Heart right ventricle (tissue), 16 donors: ENCODE measurements at regions not wholly inside any gene's neighbourhood (a gene's known extent, or its start where the extent isn't known, plus 50 kb on each side); places are given as distances from the start of the nearest gene placed in this dataset.
"Not testable (repeated sequence)": the region's sequence is repeated elsewhere in the genome, so short reads cannot be mapped to it uniquely, and the experiment has no call there.

ENCODE experiments used
- ATAC-seq, 8 donors: fragments of 200-7000 bp; cut with Tn5 transposase; one replicate each; pipeline ENCODE4 v1.9.1; 2020; ENCODE audit warnings: mild to moderate bottlenecking in 8 of 8, moderate library complexity in 8 of 8, moderate number of reproducible peaks in 1 of 8
- DNase-seq, 2 donors: peaks; one replicate each; pipeline ENCODE4 v3.0.0-alpha.2; 2020
- H3K27ac ChIP-seq, 10 donors: fragments of 200-600 bp; sonication (generic) in 2 of 10; one replicate each; pipeline versions ENCODE4 v1.5.0 to v1.8.0; 2020 to 2022; ENCODE audit warnings: mild to moderate bottlenecking in 3 of 10
- H3K27me3 ChIP-seq, 7 donors: fragments of 200-600 bp; one replicate each; pipeline ENCODE4 v1.8.0; 2021 to 2022; ENCODE audit warnings: mild to moderate bottlenecking in 2 of 7
- H3K36me3 ChIP-seq, 9 donors: fragments of 200-600 bp; sonication (generic) in 1 of 9; one replicate each; pipeline versions ENCODE4 v1.5.0 to v1.8.0; 2020 to 2022; ENCODE audit warnings: mild to moderate bottlenecking in 2 of 9
- H3K4me1 ChIP-seq, 9 donors: fragments of 200-600 bp; sonication (generic) in 1 of 9; one replicate each; pipeline versions ENCODE4 v1.5.0 to v1.8.0; 2020 to 2022; ENCODE audit warnings: mild to moderate bottlenecking in 4 of 9
- H3K4me3 ChIP-seq, 10 donors: fragments of 200-600 bp; sonication (generic) in 2 of 10; one replicate each; pipeline versions ENCODE4 v1.5.0 to v1.8.0; 2020 to 2022; ENCODE audit warnings: mild to moderate bottlenecking in 7 of 10, moderate library complexity in 2 of 10
- H3K9me3 ChIP-seq, 11 donors: fragments of 200-600 bp in 10 of 11; sonication (generic) in 2 of 11; one replicate each; pipeline versions ENCODE4 v1.5.0 to v1.8.0; 2013 to 2022; ENCODE audit warnings: mild to moderate bottlenecking in 2 of 11, control low read depth in 1 of 11, moderate library complexity in 1 of 11
- WGBS, 2 donors: extraction: QIAGEN DNeasy Blood & Tissue Kit; methylation state at CpG; one replicate each; pipeline ENCODE4 v1.1.7; 2013; ENCODE audit warnings: inconsistent platforms in 1 of 2; 5-methylcytosine and 5-hydroxymethylcytosine counted together
- intact Hi-C, 10 donors: fragments of 100-400 bp; cut with DNase I; formaldehyde crosslinking; loops; one replicate each; pipeline versions ENCODE4 v1.11.1 to v1.14.2; 2022
- TF ChIP-seq, protein P1 (sequence below), 9 donors: fragments of 200-600 bp; sonication (generic) in 2 of 9; IDR thresholded peaks; one replicate each; pipeline versions ENCODE4 v1.5.0 to v1.8.0; 2021 to 2022; ENCODE audit warnings: antibody characterized with exemption in 9 of 9, mild to moderate bottlenecking in 5 of 9, moderate library complexity in 1 of 9
- donor health status: Arrhythmogenic right ventricular cardiomyopathy.
- donor health status: ischemic (EF 13 %, LVEDD 7.1; RV severe dilation, severe dysfunction).
- donor health status: healthy with polysubstance abuse.
- donor health status: DM: no; HTN: yes; CAD: no.
- donor health status: DM: no; HTN: no; CAD: no.
- donor health status: ischemic (EF 25% LVEDD 6.9; RV normal size, moderate dysfunction).
- donor health status: ischemic (EF 25% LVEDD 5.7; RV mildly dilated, moderate dysfunction).
- donor health status: healthy.
- donor health status: DM: yes; HTN: yes; CAD: no.
- donor health status: Ischemic cardiomyopathy.
- donor health status: ischemic (EF 35%, LVEDD 5.7; RV mildly dilated, moderate dysfunction).
- donor health status: nonischemic (EF 11% LVEDD 7.7; RV severe dilation, severe dysfunction).
- donor health status: DM: yes; HTN: yes; CAD: no.
- donor health status: PGD.
- donor health status: ischemic (EF 29% LVEDD 5.4; RV normal size, mild dysfunction).
- donor health status: nonischemic (EF 23%, LVEDD 6.1; RV moderate dilation, normal function).

DNA sequence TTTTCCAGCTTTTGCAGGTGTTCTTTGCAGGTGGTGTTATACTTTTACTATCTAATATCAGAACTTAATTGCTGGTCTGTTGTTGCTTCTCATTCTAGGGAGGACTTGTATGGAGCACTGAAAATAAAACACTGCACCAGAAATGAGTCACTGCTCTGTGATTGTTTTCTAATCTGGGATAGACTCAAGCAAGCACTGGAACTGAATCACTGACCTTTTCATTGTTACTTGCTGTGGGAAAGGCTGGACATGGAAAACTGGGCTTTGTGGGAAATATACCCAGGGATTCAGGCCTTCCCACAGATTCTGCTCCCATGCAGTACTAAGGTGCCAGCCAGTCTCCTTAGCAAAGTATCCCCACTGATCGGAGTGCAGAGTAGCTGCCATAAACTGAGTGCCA lies 470.0 kb upstream of the GCFC2 start:
- no peak overlapping the region for H3K27ac ChIP-seq
- DNase-seq: no peak
- no peaks in the 10 kb centered on the region for H3K4me1 ChIP-seq
- WGBS, 2 donors: 87 to 97% methylated on average over 1 of the region's 1 CpG
- H3K27me3 ChIP-seq: no peaks in the 10 kb centered on the region
- intact Hi-C loops: no loop called here
- TF ChIP-seq, protein P1, sequence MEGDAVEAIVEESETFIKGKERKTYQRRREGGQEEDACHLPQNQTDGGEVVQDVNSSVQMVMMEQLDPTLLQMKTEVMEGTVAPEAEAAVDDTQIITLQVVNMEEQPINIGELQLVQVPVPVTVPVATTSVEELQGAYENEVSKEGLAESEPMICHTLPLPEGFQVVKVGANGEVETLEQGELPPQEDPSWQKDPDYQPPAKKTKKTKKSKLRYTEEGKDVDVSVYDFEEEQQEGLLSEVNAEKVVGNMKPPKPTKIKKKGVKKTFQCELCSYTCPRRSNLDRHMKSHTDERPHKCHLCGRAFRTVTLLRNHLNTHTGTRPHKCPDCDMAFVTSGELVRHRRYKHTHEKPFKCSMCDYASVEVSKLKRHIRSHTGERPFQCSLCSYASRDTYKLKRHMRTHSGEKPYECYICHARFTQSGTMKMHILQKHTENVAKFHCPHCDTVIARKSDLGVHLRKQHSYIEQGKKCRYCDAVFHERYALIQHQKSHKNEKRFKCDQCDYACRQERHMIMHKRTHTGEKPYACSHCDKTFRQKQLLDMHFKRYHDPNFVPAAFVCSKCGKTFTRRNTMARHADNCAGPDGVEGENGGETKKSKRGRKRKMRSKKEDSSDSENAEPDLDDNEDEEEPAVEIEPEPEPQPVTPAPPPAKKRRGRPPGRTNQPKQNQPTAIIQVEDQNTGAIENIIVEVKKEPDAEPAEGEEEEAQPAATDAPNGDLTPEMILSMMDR (IDR thresholded peaks at IDR 0.05): no peak
- ATAC-seq: no peak
- no peaks in the 10 kb centered on the region for H3K36me3 ChIP-seq
- no peak overlapping the region for H3K4me3 ChIP-seq
- peaks cover 0 to 53% (median 5%) of the 10 kb centered on the region in 11 donors for H3K9me3 ChIP-seq

DNA sequence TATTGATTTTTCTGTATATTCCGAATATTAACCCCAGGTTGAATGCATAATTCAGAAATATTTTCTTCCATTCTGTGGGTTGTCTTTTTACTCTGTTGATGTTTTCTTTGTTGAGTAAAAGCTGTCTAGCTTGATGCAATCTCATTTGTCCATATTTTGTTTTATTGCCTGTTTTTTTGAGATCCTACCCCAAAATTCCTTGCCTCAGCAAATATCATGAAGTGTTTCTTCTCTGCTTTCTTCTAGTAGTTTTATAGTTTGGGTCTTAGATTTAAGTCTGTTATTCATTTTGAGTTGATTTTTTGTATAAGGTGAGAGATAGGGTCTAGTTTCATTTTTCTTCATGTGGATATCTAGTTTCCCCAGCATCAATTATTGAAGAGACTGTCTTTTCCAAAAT lies 467.9 kb upstream of the GCFC2 start:
- ATAC-seq: no peak

DNA sequence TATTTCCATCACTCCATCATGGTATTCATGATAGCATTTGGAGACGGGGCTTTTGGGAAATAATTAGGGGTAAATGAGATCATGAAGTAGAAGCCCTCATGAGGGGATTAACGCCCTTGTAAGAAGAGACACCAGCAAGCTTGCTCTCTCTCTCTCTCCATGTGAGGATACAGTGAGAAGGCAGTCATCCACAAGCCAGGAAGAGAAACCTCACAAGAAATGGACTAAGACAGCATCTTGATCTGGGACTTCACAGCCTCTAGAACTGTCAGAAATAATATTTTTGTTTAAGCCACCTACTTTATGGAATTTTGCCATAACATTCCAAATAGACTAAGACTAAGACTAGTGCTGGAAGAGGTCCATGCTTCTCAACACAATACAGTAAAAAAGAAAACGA lies 464.6 kb upstream of the GCFC2 start:
- no peak for ATAC-seq
- no peaks in the 10 kb centered on the region for H3K36me3 ChIP-seq
- H3K4me1 ChIP-seq: no peaks in the 10 kb centered on the region
- no peak overlapping the region for H3K27ac ChIP-seq
- DNase-seq: no peak
- TF ChIP-seq, protein P1 (IDR thresholded peaks at IDR 0.05): no peak
- WGBS, 2 donors: 73 to 83% methylated on average over 3 of the region's 3 CpGs
- intact Hi-C loops: no loop called here
- no peaks in the 10 kb centered on the region for H3K27me3 ChIP-seq
- H3K9me3 ChIP-seq: peaks cover 0 to 75% (median 7%) of the 10 kb centered on the region in 11 donors
- no peak overlapping the region for H3K4me3 ChIP-seq

More for the DNA sequence above, 467.9 kb upstream of the GCFC2 start:
- Histone ChIP-seq H3K4me1 (no peaks in the 10 kb centered on the region), H3K27me3 (no peaks in the 10 kb centered on the region), H3K36me3 (no peaks in the 10 kb centered on the region), H3K9me3 (peaks cover 0 to 72% (median 11%) of the 10 kb centered on the region in 11 donors), H3K4me3 (no peak overlapping the region), H3K27ac (no peak overlapping the region)
- no peak for DNase-seq
- TF ChIP-seq, protein P1 (IDR thresholded peaks at IDR 0.05): no peak
- WGBS, 2 donors: 88 to 91% methylated on average over 1 of the region's 1 CpG
- intact Hi-C loops: no loop called here

DNA sequence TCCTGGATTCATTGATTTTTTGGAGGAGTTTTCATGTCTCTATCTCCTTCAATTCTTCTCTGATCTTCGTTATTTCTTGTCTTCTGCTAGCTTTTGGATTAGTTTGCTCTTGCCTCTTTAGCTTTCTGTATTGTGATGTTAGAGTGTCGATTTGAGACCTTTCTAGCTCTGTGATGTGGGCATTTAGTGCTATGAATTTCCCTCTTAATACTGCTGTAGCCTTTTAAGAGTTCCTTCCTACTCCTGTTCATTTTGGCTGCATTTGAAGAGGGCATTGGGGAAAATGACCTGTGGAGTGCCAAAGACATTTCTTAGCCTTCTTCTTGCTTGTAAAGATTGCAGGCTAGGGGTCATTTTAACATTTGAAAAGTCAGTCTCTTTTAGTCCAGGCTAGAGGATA lies 463.8 kb upstream of the GCFC2 start:
- Histone ChIP-seq H3K36me3 (no peaks in the 10 kb centered on the region), H3K4me1 (no peaks in the 10 kb centered on the region), H3K27me3 (no peaks in the 10 kb centered on the region), H3K27ac (no peak overlapping the region), H3K9me3 (peaks cover 0 to 67% (median 6%) of the 10 kb centered on the region in 11 donors), H3K4me3 (no peak overlapping the region)
- no peak for DNase-seq
- 46 to 53% methylated on average over 2 of the region's 2 CpGs for WGBS, 2 donors
- ATAC-seq: no peak
- TF ChIP-seq, protein P1 (IDR thresholded peaks at IDR 0.05): no peak
- intact Hi-C loops: no loop called here

DNA sequence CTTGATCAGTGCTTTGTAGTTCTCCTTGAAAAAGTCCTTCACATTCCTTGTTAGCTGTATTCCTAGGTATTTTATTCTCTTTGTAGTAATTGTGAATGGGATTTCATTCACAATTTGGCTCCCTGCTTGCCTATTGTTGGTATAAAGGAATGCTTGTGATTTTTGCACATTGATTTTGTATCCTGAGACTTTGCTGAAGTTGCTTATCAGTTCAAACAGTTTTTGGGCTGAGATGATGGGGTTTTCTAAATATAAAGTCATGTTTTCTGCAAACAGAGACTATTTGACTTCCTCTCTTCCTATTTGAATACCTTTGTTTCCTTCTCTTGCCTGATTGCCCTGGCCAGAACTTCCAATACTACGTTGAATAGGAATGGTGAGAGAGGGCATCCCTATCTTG lies 462.5 kb upstream of the GCFC2 start:
- intact Hi-C loops, H3K27ac ChIP-seq, H3K36me3 ChIP-seq, H3K27me3 ChIP-seq, H3K4me1 ChIP-seq, DNase-seq, ATAC-seq, H3K4me3 ChIP-seq: not testable (repeated sequence)
- H3K9me3 ChIP-seq: peaks cover 0 to 55% (median 3%) of the 10 kb centered on the region in 11 donors
- 0 to 56% methylated on average over 1 of the region's 1 CpG for WGBS, 2 donors

DNA sequence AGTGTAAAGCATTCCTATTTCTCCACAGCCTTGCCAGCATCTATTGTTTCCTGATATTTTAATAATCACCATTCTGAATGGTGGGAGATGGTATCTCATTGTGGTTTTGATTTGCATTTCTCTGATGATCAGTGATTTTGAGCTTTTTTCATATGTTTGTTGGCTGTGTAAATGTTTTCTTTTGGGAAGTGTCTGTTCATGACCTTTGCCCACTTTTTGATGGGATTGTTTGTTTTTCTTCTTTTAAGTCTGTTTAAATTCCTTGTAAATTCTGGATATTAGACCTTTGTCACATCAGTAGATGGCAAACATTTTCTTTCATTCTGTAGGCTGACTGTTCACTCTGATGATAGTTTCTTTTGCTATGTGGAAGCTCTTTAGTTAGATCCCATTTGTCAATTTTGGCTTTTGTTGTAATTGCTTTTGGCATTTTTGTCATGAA lies 461.5 kb upstream of the GCFC2 start:
- ATAC-seq, intact Hi-C loops: not testable (repeated sequence)

More for the DNA sequence above, 461.5 kb upstream of the GCFC2 start:
- not testable (repeated sequence) for H3K4me3 ChIP-seq, H3K27me3 ChIP-seq, H3K36me3 ChIP-seq, DNase-seq, H3K4me1 ChIP-seq, H3K27ac ChIP-seq
- peaks cover 0 to 45% (median 3%) of the 10 kb centered on the region in 11 donors for H3K9me3 ChIP-seq
